ENCODE measurements at regions not wholly inside any gene's neighbourhood (a gene's known extent, or its start where the extent isn't known, plus 50 kb on each side); places are given as distances from the start of the nearest gene placed in this dataset.

GRCh38 chr15:53367740-53368139, 391.7 kb downstream of the WDR72 start:
- ChIA-PET POLR2A (no interaction called here), CTCF (ENCODE audit: low intra/inter-chr PET ratio) (interaction anchor here (0.5 kb wide), 1 partner anchor 167 kb away, joined by 4 read pairs; no protein-coding TSS in a partner anchor)
- Histone ChIP-seq H3K27me3 (ENCODE audit: control insufficient read depth in 2 of 2, insufficient read depth in 2 of 2, low read length in 2 of 2) (no peaks in the 10 kb centered on the region), H3K4me3 (no peak overlapping the region), H3K4me1 (replicated peaks in 1 of 2; ENCODE audit: control insufficient read depth in 2 of 2, insufficient read depth in 2 of 2, low read length in 2 of 2) (no peaks in the 10 kb centered on the region), H3K9me1 (ENCODE audit: control insufficient read depth, insufficient read depth, low read length) (no peaks in the 10 kb centered on the region), H3K36me3 (ENCODE audit: control insufficient read depth, insufficient read depth, low read length) (no peaks in the 10 kb centered on the region), H3K9me3 (replicated peaks; ENCODE audit: control insufficient read depth, insufficient read depth, low read depth, low read length) (no peaks in the 10 kb centered on the region; the same call in 1 of the 2 replicates), H3K27ac (ENCODE audit: extremely low read depth, low read depth, low read length) (no peak overlapping the region), H3K9ac (ENCODE audit: insufficient read depth in 1 of 2, low read depth in 2 of 2, low read length in 2 of 2) (no peak overlapping the region), H2AFZ (ENCODE audit: low read depth, low read length) (no peak overlapping the region), H3K4me2 (ENCODE audit: insufficient read depth, low read length) (no peak overlapping the region), H4K20me1 (replicated peaks; ENCODE audit: control insufficient read depth, insufficient read depth, low read length) (no peaks in the 10 kb centered on the region), H3K79me2 (ENCODE audit: control insufficient read depth, insufficient read depth, low read length) (no peaks in the 10 kb centered on the region)
- no peak for DNase-seq (ENCODE audit: extremely low read depth in 1 of 4, low spot score in 3 of 4)
- FAIRE-seq: no peak
- WGBS (ENCODE audit: insufficient coverage, low coverage, missing lambda C conversion rate): 0% methylated on average over 1 of the region's 1 CpG
- intact Hi-C loops (cut with micrococcal nuclease): no loop called here
- TF ChIP-seq ZNF766 (CRISPR knock-in tag; conservative IDR thresholded peaks at IDR 0.05): no peak
- BruUV-seq (replicated peaks): no TSS peak
- in situ Hi-C loops (cut with MboI): no loop called here
- no peak for ATAC-seq

- H2AFZ ChIP-seq (ENCODE audit: low read depth, low read length): no peak overlapping the region
- H3K79me2 ChIP-seq (ENCODE audit: control insufficient read depth, insufficient read depth, low read length): no peaks in the 10 kb centered on the region
- no peak overlapping the region for H3K9ac ChIP-seq (ENCODE audit: insufficient read depth in 1 of 2, low read depth in 2 of 2, low read length in 2 of 2)
- intact Hi-C loops (cut with micrococcal nuclease) (no loop called here), in situ Hi-C loops (cut with MboI) (no loop called here)
- H4K20me1 ChIP-seq (replicated peaks; ENCODE audit: control insufficient read depth, insufficient read depth, low read length): no peaks in the 10 kb centered on the region
- H3K4me1 ChIP-seq (replicated peaks in 1 of 2; ENCODE audit: control insufficient read depth in 2 of 2, insufficient read depth in 2 of 2, low read length in 2 of 2): no peaks in the 10 kb centered on the region
- ATAC-seq: no peak
- ChIA-PET POLR2A (no interaction called here), CTCF (ENCODE audit: low intra/inter-chr PET ratio) (no interaction called here)
- TF ChIP-seq CREM (IDR thresholded peaks at IDR 0.05; ENCODE audit: low read depth): no peak
- no peak overlapping the region for H3K27ac ChIP-seq (ENCODE audit: extremely low read depth, low read depth, low read length)
- H3K9me3 ChIP-seq (replicated peaks; ENCODE audit: control insufficient read depth, insufficient read depth, low read depth, low read length): no peaks in the 10 kb centered on the region
- no peak overlapping the region for H3K4me3 ChIP-seq
- H3K36me3 ChIP-seq (ENCODE audit: control insufficient read depth, insufficient read depth, low read length): no peaks in the 10 kb centered on the region
- 0% methylated on average over 4 of the region's 4 CpGs for WGBS (ENCODE audit: insufficient coverage, low coverage, missing lambda C conversion rate)
- DNase-seq (ENCODE audit: extremely low read depth in 1 of 4, low spot score in 3 of 4): no peak
- BruUV-seq (replicated peaks): no TSS peak
- H3K4me2 ChIP-seq (ENCODE audit: insufficient read depth, low read length): no peak overlapping the region
- no peak for FAIRE-seq
- no peaks in the 10 kb centered on the region for H3K9me1 ChIP-seq (ENCODE audit: control insufficient read depth, insufficient read depth, low read length)
- H3K27me3 ChIP-seq (ENCODE audit: control insufficient read depth in 2 of 2, insufficient read depth in 2 of 2, low read length in 2 of 2): no peaks in the 10 kb centered on the region
Measured at GRCh38 chr15:53360881-53361280, 398.6 kb downstream of the WDR72 start.
